CD4-positive, alpha-beta T cell (primary cell): ENCODE measurements at regions not wholly inside any gene's neighbourhood (a gene's known extent, or its start where the extent isn't known, plus 50 kb on each side); places are given as distances from the start of the nearest gene placed in this dataset.

Source experiments
- ATAC-seq: fragments of 200-7000 bp; cut with Tn5 transposase; one replicate; pipeline ENCODE4 v1.10.0; 2022; ENCODE audit warnings: mild to moderate bottlenecking; ENCODE audit not compliant: poor library complexity
- CTCF ChIA-PET: fragments of 350-600 bp; sonication (Branson Sonifier 250); formaldehyde crosslinking; loops from one replicate; lab custom pipeline; 2021; ENCODE audit warnings: antibody characterized with exemption, inconsistent platforms; lab: Charles Lee
- POLR2A ChIA-PET: fragments of 350-600 bp; sonication (Branson Sonifier 250); formaldehyde crosslinking; loops from one replicate; lab custom pipeline; 2021; ENCODE audit warnings: antibody characterized with exemption, inconsistent platforms; lab: Charles Lee
- DNase-seq, 14 experiments: peaks; one replicate each; pipeline ENCODE4 v3.0.0-alpha.2; 2013 to 2020; ENCODE audit warnings: mixed read lengths in 2 of 14
- H3K27ac ChIP-seq, 2 donors: one replicate each; pipeline versions ENCODE4 v1.5.1 to v1.7.0; 2013; ENCODE audit warnings: low read length in 2 of 2, low read depth in 1 of 2, mild to moderate bottlenecking in 1 of 2
- H3K27me3 ChIP-seq, 2 experiments: 1 replicate in 1 of 2; 2 replicates in 1 of 2; pipeline versions ENCODE4 v1.6.1 to v1.7.0; 2013; ENCODE audit warnings: low read length in 2 of 2, control low read depth in 1 of 2, mild to moderate bottlenecking in 1 of 2, moderate library complexity in 1 of 2; ENCODE audit not compliant: insufficient read depth in 2 of 2, control insufficient read depth in 1 of 2
- H3K36me3 ChIP-seq: one replicate; pipeline ENCODE4 v1.6.1; 2013; ENCODE audit warnings: low read length, control low read depth; ENCODE audit not compliant: insufficient read depth
- H3K4me1 ChIP-seq: one replicate; pipeline ENCODE4 v1.6.1; 2013; ENCODE audit warnings: low read length, control low read depth; ENCODE audit not compliant: insufficient read depth
- H3K4me3 ChIP-seq: one replicate; pipeline ENCODE4 v1.5.1; 2013; ENCODE audit warnings: mild to moderate bottlenecking, low read length, moderate library complexity
- H3K9me3 ChIP-seq, 2 experiments: 1 replicate in 1 of 2; 2 replicates in 1 of 2; pipeline versions ENCODE4 v1.6.1 to v1.7.0; 2013; ENCODE audit warnings: low read length in 2 of 2, mild to moderate bottlenecking in 2 of 2, control low read depth in 1 of 2, moderate library complexity in 1 of 2; ENCODE audit not compliant: control insufficient read depth in 1 of 2, insufficient read depth in 1 of 2
- H3K27ac Mint-ChIP-seq: one replicate; pipeline ENCODE4 v1.8.0; 2020; ENCODE audit warnings: mixed read lengths
- H3K27me3 Mint-ChIP-seq: one replicate; pipeline ENCODE4 v1.8.0; 2021; ENCODE audit warnings: mixed read lengths
- H3K36me3 Mint-ChIP-seq: one replicate; pipeline ENCODE4 v1.8.0; 2021; ENCODE audit warnings: low read depth, mixed read lengths
- H3K4me1 Mint-ChIP-seq: one replicate; pipeline ENCODE4 v1.8.0; 2021; ENCODE audit warnings: low read depth, mixed read lengths
- H3K4me3 Mint-ChIP-seq: one replicate; pipeline ENCODE4 v1.8.0; 2020; ENCODE audit warnings: mild to moderate bottlenecking, mixed read lengths
- H3K9me3 Mint-ChIP-seq: one replicate; pipeline ENCODE4 v1.8.0; 2020; ENCODE audit warnings: mixed read lengths
- intact Hi-C, 2 experiments: fragments of 100-400 bp; cut with DNase I in 1 of 2; cut with micrococcal nuclease in 1 of 2; formaldehyde crosslinking; loops; one replicate each; pipeline versions ENCODE4 v1.15.1 to v1.9.0; 2023 to 2025; cut with DNase I, micrococcal nuclease
- TF ChIP-seq, protein P1 (sequence below): fragments of 200-600 bp; IDR thresholded peaks from one replicate; pipeline ENCODE4 v1.8.0; 2022; ENCODE audit warnings: antibody characterized with exemption, mild to moderate bottlenecking

DNA sequence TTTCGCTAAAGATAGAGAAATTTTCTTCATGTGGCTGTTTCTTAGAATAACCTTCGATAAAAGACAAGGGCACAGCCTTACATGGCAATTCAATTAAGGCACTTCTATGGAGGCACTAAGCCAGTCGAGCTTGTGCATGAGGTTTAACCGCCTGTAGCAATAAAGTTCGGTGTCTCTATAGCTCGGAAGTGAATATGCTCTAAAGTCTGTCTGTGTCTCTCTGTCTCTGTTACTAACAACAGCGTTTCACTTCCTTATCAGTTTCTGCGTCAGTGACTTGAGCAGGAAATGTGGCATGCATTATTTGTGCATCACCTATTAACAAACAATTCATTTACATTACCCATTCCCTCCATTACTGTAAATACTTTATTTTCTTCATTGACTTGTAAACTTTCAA is 365.1 kb upstream of the NETO1 start:
- ChIA-PET POLR2A (no interaction called here), CTCF (no interaction called here)
- Histone ChIP-seq H3K27me3 (no peaks in the 10 kb centered on the region), H3K4me1 (no peaks in the 10 kb centered on the region), H3K27ac (no peak overlapping the region), H3K9me3 (peaks cover 0 to 4% of the 10 kb centered on the region in 2 experiments), H3K4me3 (no peak overlapping the region), H3K36me3 (no peaks in the 10 kb centered on the region)
- Mint-ChIP-seq H3K9me3 (peaks cover 12% of the 10 kb centered on the region), H3K27me3 (no peaks in the 10 kb centered on the region), H3K36me3 (no peaks in the 10 kb centered on the region), H3K27ac (no peak overlapping the region), H3K4me1 (no peaks in the 10 kb centered on the region), H3K4me3 (no peak overlapping the region)
- TF ChIP-seq, protein P1, sequence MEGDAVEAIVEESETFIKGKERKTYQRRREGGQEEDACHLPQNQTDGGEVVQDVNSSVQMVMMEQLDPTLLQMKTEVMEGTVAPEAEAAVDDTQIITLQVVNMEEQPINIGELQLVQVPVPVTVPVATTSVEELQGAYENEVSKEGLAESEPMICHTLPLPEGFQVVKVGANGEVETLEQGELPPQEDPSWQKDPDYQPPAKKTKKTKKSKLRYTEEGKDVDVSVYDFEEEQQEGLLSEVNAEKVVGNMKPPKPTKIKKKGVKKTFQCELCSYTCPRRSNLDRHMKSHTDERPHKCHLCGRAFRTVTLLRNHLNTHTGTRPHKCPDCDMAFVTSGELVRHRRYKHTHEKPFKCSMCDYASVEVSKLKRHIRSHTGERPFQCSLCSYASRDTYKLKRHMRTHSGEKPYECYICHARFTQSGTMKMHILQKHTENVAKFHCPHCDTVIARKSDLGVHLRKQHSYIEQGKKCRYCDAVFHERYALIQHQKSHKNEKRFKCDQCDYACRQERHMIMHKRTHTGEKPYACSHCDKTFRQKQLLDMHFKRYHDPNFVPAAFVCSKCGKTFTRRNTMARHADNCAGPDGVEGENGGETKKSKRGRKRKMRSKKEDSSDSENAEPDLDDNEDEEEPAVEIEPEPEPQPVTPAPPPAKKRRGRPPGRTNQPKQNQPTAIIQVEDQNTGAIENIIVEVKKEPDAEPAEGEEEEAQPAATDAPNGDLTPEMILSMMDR: no peak
- ATAC-seq (no peak), DNase-seq (no peak)
- intact Hi-C loops: no loop called here

DNA sequence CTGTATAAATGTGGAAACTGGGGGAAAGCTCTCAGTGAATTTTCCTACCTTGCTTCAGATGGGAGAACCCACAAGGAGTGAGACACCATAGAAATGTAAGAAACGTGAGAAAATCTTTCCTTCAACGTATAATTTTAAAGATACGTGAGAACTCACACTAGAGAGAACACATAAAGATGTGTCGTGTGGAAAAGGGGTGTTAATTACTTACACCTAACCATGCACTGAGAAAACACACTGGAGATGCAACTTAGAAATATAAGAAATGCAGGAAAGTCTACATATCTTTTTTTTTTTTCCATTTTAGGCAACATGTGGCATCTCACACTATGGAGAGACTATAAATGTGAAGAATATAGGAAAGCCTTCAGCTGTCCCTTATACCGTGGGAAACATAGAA is 352.9 kb upstream of the NETO1 start:
- Histone ChIP-seq H3K36me3 (no peaks in the 10 kb centered on the region), H3K27ac (no peak overlapping the region), H3K9me3 (peaks cover 0 to 4% of the 10 kb centered on the region in 2 experiments), H3K4me1 (no peaks in the 10 kb centered on the region), H3K4me3 (no peak overlapping the region), H3K27me3 (no peaks in the 10 kb centered on the region)
- Mint-ChIP-seq H3K4me3 (no peak overlapping the region), H3K27me3 (no peaks in the 10 kb centered on the region), H3K4me1 (no peaks in the 10 kb centered on the region), H3K36me3 (no peaks in the 10 kb centered on the region), H3K27ac (no peak overlapping the region), H3K9me3 (peaks cover 10% of the 10 kb centered on the region)
- intact Hi-C loops: no loop called here
- ATAC-seq: no peak
- TF ChIP-seq, protein P1: no peak
- ChIA-PET POLR2A (no interaction called here), CTCF (no interaction called here)
- DNase-seq: no peak

DNA sequence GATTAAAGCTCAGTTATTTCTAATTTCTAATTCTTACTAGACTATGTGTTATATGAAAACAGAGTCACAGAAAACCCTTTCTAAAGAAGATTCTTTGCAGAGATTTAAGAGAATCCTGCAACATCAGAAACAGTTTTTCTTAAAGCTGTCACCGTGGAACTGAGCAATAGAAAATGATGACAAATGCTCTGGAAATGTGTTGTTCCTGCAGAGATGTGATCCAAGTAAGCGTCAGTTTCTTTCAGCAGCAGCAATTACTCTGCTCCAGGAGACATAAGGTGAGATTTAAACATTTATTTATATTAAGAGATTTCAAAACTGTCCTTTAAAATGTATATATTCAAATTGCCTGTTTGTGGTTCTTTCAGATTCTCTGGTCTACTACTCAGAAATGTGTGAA is 350.5 kb upstream of the NETO1 start:
- no peak for DNase-seq
- H3K27me3 Mint-ChIP-seq: no peaks in the 10 kb centered on the region
- H3K36me3 ChIP-seq: no peaks in the 10 kb centered on the region
- peaks cover 0 to 4% of the 10 kb centered on the region in 2 experiments for H3K9me3 ChIP-seq
- ChIA-PET POLR2A (no interaction called here), CTCF (no interaction called here)
- peaks cover 9% of the 10 kb centered on the region for H3K9me3 Mint-ChIP-seq
- H3K4me1 Mint-ChIP-seq: no peaks in the 10 kb centered on the region
- H3K4me3 ChIP-seq: no peak overlapping the region
- H3K27me3 ChIP-seq: no peaks in the 10 kb centered on the region
- TF ChIP-seq, protein P1: no peak
- no peaks in the 10 kb centered on the region for H3K36me3 Mint-ChIP-seq
- intact Hi-C loops: no loop called here
- H3K4me1 ChIP-seq: no peaks in the 10 kb centered on the region
- ATAC-seq: no peak
- H3K27ac Mint-ChIP-seq: no peak overlapping the region
- H3K4me3 Mint-ChIP-seq: no peak overlapping the region
- H3K27ac ChIP-seq: no peak overlapping the region
